Neural progenitor cell (in vitro differentiated cells): ENCODE measurements at regions not wholly inside any gene's neighbourhood (a gene's known extent, or its start where the extent isn't known, plus 50 kb on each side); places are given as distances from the start of the nearest gene placed in this dataset.

Experiments used
- DNase-seq: peaks from one replicate; pipeline ENCODE4 v3.0.0-alpha.2; 2016; ENCODE audit warnings: low spot score
- H2AFZ ChIP-seq: fragments of 200-600 bp; sonication (generic); replicated peaks from 2 replicates; pipeline ENCODE4 v1.6.1; 2016; ENCODE audit warnings: antibody characterized with exemption
- H3F3A ChIP-seq: fragments of 200-600 bp; sonication (generic); 2 replicates; pipeline ENCODE4 v1.6.1; 2016; ENCODE audit warnings: antibody characterized with exemption, low read depth
- H3K27ac ChIP-seq: fragments of 200-600 bp; sonication (generic); 2 replicates; pipeline ENCODE4 v1.5.1; 2016; ENCODE audit warnings: mild to moderate bottlenecking
- H3K27me3 ChIP-seq: fragments of 200-600 bp; sonication (generic); 2 replicates; pipeline ENCODE4 v1.6.1; 2016; ENCODE audit warnings: mild to moderate bottlenecking, moderate library complexity
- H3K36me3 ChIP-seq: fragments of 200-600 bp; sonication (generic); 2 replicates; pipeline ENCODE4 v1.5.1; 2016
- H3K4me1 ChIP-seq: fragments of 200-600 bp; sonication (generic); 2 replicates; pipeline ENCODE4 v1.6.1; 2016; ENCODE audit warnings: mixed run types
- H3K4me2 ChIP-seq: fragments of 200-600 bp; sonication (generic); 2 replicates; pipeline ENCODE4 v1.6.1; 2016
- H3K4me3 ChIP-seq: fragments of 200-600 bp; sonication (generic); 2 replicates; pipeline ENCODE4 v1.5.1; 2016
- H3K79me2 ChIP-seq: fragments of 200-600 bp; sonication (generic); 2 replicates; pipeline ENCODE4 v1.6.1; 2016; ENCODE audit warnings: low read depth
- H3K9ac ChIP-seq: fragments of 200-600 bp; sonication (generic); 2 replicates; pipeline ENCODE4 v1.6.1; 2016
- H3K9me3 ChIP-seq: fragments of 200-600 bp; sonication (generic); 2 replicates; pipeline ENCODE4 v1.5.1; 2016; ENCODE audit warnings: low read depth
- H4K20me1 ChIP-seq: fragments of 200-600 bp; sonication (generic); 2 replicates; pipeline ENCODE4 v1.6.1; 2016; ENCODE audit warnings: low read depth
- H3K27ac Mint-ChIP-seq: 3 replicates; pipeline ENCODE4 v1.8.0; 2021; ENCODE audit warnings: mixed read lengths
- H3K27me3 Mint-ChIP-seq: 2 replicates; pipeline ENCODE4 v1.8.0; 2022; ENCODE audit warnings: low read depth, mild to moderate bottlenecking, inconsistent platforms, moderate library complexity, mixed read lengths; ENCODE audit not compliant: insufficient read depth
- H3K36me3 Mint-ChIP-seq: 3 replicates; pipeline ENCODE4 v1.8.0; 2021; ENCODE audit warnings: mixed read lengths
- H3K4me1 Mint-ChIP-seq: 3 replicates; pipeline ENCODE4 v1.8.0; 2021; ENCODE audit warnings: mixed read lengths
- H3K4me3 Mint-ChIP-seq: 3 replicates; pipeline ENCODE4 v1.8.0; 2021; ENCODE audit warnings: mild to moderate bottlenecking, moderate library complexity, mixed read lengths
- H3K9me3 Mint-ChIP-seq: 3 replicates; pipeline ENCODE4 v1.8.0; 2020; ENCODE audit warnings: mixed read lengths
- CTCF ChIP-seq: fragments of 200-600 bp; sonication (generic); IDR thresholded peaks from 2 replicates; pipeline ENCODE4 v1.5.1; 2017; ENCODE audit warnings: antibody characterized with exemption, mild to moderate bottlenecking
- EZH2 ChIP-seq: fragments of 200-600 bp; sonication (generic); IDR thresholded peaks from 2 replicates; pipeline ENCODE4 v1.6.1; 2017; ENCODE audit warnings: antibody characterized with exemption, mild to moderate bottlenecking, moderate library complexity
- EZH2phosphoT487 ChIP-seq: fragments of 200-600 bp; sonication (generic); IDR thresholded peaks from 2 replicates; pipeline ENCODE4 v1.6.1; 2017; ENCODE audit warnings: antibody characterized with exemption

GRCh38 chr2:194550702-194551101, 1106.3 kb upstream of the SLC39A10 start:
- no peaks in the 10 kb centered on the region for H3K79me2 ChIP-seq
- Mint-ChIP-seq H3K27me3 (no peaks in the 10 kb centered on the region), H3K4me3 (no peak overlapping the region), H3K36me3 (no peaks in the 10 kb centered on the region), H3K4me1 (peaks cover 5% of the 10 kb centered on the region), H3K27ac (no peak overlapping the region), H3K9me3 (no peaks in the 10 kb centered on the region)
- no peaks in the 10 kb centered on the region for H3K27me3 ChIP-seq
- no peaks in the 10 kb centered on the region for H3F3A ChIP-seq
- H2AFZ ChIP-seq: no peak overlapping the region
- no peak overlapping the region for H3K4me2 ChIP-seq
- no peaks in the 10 kb centered on the region for H3K4me1 ChIP-seq
- TF ChIP-seq EZH2phosphoT487: no peak
- TF ChIP-seq CTCF: no peak
- no peak for TF ChIP-seq EZH2
- H3K4me3 ChIP-seq: no peak overlapping the region
- no peaks in the 10 kb centered on the region for H3K36me3 ChIP-seq
- H3K9me3 ChIP-seq: no peaks in the 10 kb centered on the region
- no peak for DNase-seq
- no peak overlapping the region for H3K9ac ChIP-seq
- H3K27ac ChIP-seq: no peak overlapping the region
- H4K20me1 ChIP-seq: no peaks in the 10 kb centered on the region

- Histone ChIP-seq H3K9ac (no peak overlapping the region), H3K4me3 (no peak overlapping the region), H3F3A (no peaks in the 10 kb centered on the region), H3K36me3 (no peaks in the 10 kb centered on the region), H3K9me3 (no peaks in the 10 kb centered on the region), H3K27ac (no peak overlapping the region), H3K27me3 (no peaks in the 10 kb centered on the region), H4K20me1 (no peaks in the 10 kb centered on the region), H3K4me1 (no peaks in the 10 kb centered on the region), H3K4me2 (no peak overlapping the region), H2AFZ (no peak overlapping the region), H3K79me2 (no peaks in the 10 kb centered on the region)
- H3K27ac Mint-ChIP-seq: no peak overlapping the region
- TF ChIP-seq EZH2phosphoT487 (no peak), CTCF (no peak), EZH2 (no peak)
- H3K4me3 Mint-ChIP-seq: no peak overlapping the region
- H3K4me1 Mint-ChIP-seq: peaks cover 2% of the 10 kb centered on the region
- no peaks in the 10 kb centered on the region for H3K9me3 Mint-ChIP-seq
- no peaks in the 10 kb centered on the region for H3K27me3 Mint-ChIP-seq
- H3K36me3 Mint-ChIP-seq: no peaks in the 10 kb centered on the region
- DNase-seq: no peak
These were observed 1107.6 kb upstream of the SLC39A10 start for GRCh38 chr2:194549387-194549786.

DNA sequence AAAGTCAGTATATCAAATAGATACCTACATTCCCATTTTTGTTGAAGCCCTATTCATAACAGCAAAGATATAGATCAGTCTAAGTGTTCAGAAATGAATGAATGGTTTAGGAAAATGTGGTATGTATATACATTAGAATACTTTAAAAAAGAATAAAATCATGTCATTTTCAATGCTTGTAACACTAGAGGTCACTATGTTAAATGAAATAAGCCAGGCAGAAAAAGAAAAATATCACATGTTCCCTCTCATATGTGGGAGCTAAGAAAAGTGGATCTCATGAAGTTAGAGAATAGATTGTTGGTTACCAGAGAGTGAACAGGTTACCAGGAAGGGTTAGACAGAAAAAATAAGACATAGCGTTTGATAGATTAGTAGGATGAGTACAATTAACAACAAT, 1111.0 kb upstream of the SLC39A10 start:
- no peaks in the 10 kb centered on the region for H3K79me2 ChIP-seq
- Mint-ChIP-seq H3K4me1 (no peaks in the 10 kb centered on the region), H3K27ac (no peak overlapping the region), H3K4me3 (no peak overlapping the region), H3K9me3 (peaks cover 6% of the 10 kb centered on the region), H3K27me3 (no peaks in the 10 kb centered on the region), H3K36me3 (no peaks in the 10 kb centered on the region)
- no peaks in the 10 kb centered on the region for H3K4me1 ChIP-seq
- H3K27me3 ChIP-seq: no peaks in the 10 kb centered on the region
- no peaks in the 10 kb centered on the region for H3F3A ChIP-seq
- DNase-seq: no peak
- H3K36me3 ChIP-seq: no peaks in the 10 kb centered on the region
- H3K4me3 ChIP-seq: no peak overlapping the region
- no peak overlapping the region for H3K9ac ChIP-seq
- H3K9me3 ChIP-seq: no peaks in the 10 kb centered on the region
- TF ChIP-seq EZH2: no peak
- TF ChIP-seq EZH2phosphoT487: no peak
- peak; percentile 49 for TF ChIP-seq CTCF
- no peaks in the 10 kb centered on the region for H4K20me1 ChIP-seq
- no peak overlapping the region for H3K4me2 ChIP-seq
- H3K27ac ChIP-seq: no peak overlapping the region
- H2AFZ ChIP-seq: no peak overlapping the region
